ENCODE measurements at regions not wholly inside any gene's neighbourhood (a gene's known extent, or its start where the extent isn't known, plus 50 kb on each side); places are given as distances from the start of the nearest gene placed in this dataset.

DNA sequence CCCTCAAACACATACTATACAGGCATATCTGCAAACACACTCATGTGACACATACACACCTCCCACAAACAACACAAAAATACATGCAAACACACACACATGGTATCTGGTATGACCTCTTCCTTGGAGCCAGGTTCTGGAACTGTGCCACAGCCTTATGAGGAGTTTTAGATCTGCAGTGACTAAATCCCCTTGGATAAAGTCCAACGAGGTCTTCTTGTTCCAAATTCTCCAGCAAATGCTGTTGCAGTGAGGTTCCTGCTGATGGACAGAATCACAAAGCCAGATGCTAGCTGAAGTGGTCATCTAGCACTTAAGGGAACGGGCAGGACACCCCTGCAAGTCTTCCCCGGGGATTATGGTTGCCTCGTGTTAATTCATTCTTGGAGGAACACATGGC, 54.5 kb upstream of the DAPL1 start:
- TF ChIP-seq, protein P1, sequence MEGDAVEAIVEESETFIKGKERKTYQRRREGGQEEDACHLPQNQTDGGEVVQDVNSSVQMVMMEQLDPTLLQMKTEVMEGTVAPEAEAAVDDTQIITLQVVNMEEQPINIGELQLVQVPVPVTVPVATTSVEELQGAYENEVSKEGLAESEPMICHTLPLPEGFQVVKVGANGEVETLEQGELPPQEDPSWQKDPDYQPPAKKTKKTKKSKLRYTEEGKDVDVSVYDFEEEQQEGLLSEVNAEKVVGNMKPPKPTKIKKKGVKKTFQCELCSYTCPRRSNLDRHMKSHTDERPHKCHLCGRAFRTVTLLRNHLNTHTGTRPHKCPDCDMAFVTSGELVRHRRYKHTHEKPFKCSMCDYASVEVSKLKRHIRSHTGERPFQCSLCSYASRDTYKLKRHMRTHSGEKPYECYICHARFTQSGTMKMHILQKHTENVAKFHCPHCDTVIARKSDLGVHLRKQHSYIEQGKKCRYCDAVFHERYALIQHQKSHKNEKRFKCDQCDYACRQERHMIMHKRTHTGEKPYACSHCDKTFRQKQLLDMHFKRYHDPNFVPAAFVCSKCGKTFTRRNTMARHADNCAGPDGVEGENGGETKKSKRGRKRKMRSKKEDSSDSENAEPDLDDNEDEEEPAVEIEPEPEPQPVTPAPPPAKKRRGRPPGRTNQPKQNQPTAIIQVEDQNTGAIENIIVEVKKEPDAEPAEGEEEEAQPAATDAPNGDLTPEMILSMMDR (IDR thresholded peaks at IDR 0.05; ENCODE audit: control extremely low read depth in 1 of 3, insufficient read depth in 1 of 3, low read depth in 1 of 3, low read length in 3 of 3) = no peak
- TF ChIP-seq EZH2 (IDR thresholded peaks at IDR 0.05; ENCODE audit: low read depth, low read length, severe bottlenecking) = no peak
- TF ChIP-seq YY1 (IDR thresholded peaks at IDR 0.05; ENCODE audit: low read depth, low read length) = no peak
- TF ChIP-seq EP300 (IDR thresholded peaks at IDR 0.05; ENCODE audit: borderline replicate concordance in 1 of 2, low read depth in 2 of 2, low read length in 2 of 2) = no peak
- TF ChIP-seq, protein P2, sequence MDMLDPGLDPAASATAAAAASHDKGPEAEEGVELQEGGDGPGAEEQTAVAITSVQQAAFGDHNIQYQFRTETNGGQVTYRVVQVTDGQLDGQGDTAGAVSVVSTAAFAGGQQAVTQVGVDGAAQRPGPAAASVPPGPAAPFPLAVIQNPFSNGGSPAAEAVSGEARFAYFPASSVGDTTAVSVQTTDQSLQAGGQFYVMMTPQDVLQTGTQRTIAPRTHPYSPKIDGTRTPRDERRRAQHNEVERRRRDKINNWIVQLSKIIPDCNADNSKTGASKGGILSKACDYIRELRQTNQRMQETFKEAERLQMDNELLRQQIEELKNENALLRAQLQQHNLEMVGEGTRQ (IDR thresholded peaks at IDR 0.05; ENCODE audit: low read length) = no peak
- TF ChIP-seq POLR2AphosphoS5 (IDR thresholded peaks at IDR 0.05; ENCODE audit: low read depth, low read length) = no peak
- TF ChIP-seq, protein P3, sequence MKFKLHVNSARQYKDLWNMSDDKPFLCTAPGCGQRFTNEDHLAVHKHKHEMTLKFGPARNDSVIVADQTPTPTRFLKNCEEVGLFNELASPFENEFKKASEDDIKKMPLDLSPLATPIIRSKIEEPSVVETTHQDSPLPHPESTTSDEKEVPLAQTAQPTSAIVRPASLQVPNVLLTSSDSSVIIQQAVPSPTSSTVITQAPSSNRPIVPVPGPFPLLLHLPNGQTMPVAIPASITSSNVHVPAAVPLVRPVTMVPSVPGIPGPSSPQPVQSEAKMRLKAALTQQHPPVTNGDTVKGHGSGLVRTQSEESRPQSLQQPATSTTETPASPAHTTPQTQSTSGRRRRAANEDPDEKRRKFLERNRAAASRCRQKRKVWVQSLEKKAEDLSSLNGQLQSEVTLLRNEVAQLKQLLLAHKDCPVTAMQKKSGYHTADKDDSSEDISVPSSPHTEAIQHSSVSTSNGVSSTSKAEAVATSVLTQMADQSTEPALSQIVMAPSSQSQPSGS (IDR thresholded peaks at IDR 0.05; ENCODE audit: low read length) = no peak

Data from H1 (cell line).